ENCODE measurements at regions not wholly inside any gene's neighbourhood (a gene's known extent, or its start where the extent isn't known, plus 50 kb on each side); places are given as distances from the start of the nearest gene placed in this dataset.

DNA sequence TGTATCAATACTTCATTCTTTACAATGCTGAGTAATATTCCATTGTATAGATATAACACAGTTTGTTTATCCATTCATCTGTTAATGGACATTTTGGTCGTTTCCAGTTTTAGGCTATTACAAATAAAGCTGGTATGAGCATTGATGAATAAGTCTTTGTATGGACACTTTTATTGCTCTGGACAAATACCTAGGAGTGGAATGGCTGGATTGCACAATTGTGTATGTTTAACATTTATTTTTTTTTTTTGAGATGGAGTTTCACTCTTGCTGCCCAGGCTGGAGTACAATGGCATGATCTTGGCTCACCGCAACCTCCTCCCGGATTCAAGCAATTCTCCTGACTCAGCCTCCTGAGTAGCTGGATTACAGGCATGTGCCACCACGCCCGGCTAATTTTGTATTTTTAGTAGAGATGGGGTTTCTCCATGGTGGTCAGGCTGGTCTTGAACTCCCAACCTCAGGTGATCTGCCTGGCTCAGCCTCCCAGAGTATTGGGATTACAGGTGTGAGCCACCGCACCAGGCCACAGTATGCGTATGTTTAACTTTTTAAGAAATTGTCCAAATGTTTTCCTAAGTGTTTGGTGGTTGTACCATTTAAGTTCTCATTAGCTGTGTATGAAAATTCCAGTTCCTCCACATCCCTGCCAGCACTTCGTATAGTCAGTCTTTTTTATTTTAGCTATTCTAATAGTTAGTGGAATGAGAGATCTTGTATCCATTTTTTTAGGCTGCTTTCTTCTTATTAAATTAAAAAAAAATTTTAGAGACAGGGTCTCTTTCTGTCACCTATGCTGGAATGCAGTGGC, 194.9 kb upstream of the HAAO start:
- Histone ChIP-seq H3K9me3 (ENCODE audit: control insufficient read depth in 2 of 2, insufficient read depth in 1 of 2, low read length in 1 of 2) (no peaks in the 10 kb centered on the region), H3K27ac (ENCODE audit: low read depth in 1 of 2, low read length in 1 of 2) (no peak overlapping the region), H3K4me3 (ENCODE audit: low read length in 2 of 2) (no peak overlapping the region), H3K4me1 (ENCODE audit: control insufficient read depth in 2 of 2, insufficient read depth in 2 of 2, low read length in 2 of 2) (peaks cover 0 to 4% of the 10 kb centered on the region in 2 donors), H3K27me3 (ENCODE audit: control insufficient read depth in 2 of 2, insufficient read depth in 1 of 2, low read length in 1 of 2) (no peaks in the 10 kb centered on the region), H3K36me3 (ENCODE audit: control insufficient read depth in 2 of 2, insufficient read depth in 2 of 2, low read length in 1 of 2) (no peaks in the 10 kb centered on the region)
- DNase-seq (ENCODE audit: low read depth in 6 of 9, low spot score in 9 of 9) = no peak
- 97% methylated on average over 8 of the region's 8 CpGs for WGBS

DNA sequence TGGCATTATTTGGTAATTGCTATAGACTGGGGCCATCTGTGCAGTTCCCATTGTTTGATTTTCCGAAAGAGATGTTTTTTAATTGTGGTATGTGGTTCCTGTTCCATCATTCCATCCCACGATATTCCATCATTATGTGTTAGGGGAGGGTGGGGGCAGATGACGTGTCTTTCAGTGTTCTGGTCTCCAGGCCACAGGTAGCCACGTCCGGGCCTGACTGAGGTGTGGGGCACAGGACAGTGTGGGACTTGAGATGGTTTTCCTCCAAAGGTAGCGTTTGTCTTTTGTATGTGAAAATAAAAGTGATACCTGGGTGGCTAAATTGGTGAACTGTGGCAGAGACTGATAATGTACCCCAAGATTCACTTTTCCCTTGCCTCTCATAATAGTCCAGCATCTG, 192.2 kb upstream of the HAAO start:
- Histone ChIP-seq H3K4me3 (ENCODE audit: low read length in 2 of 2) (no peak overlapping the region), H3K36me3 (ENCODE audit: control insufficient read depth in 2 of 2, insufficient read depth in 2 of 2, low read length in 1 of 2) (no peaks in the 10 kb centered on the region), H3K9me3 (ENCODE audit: control insufficient read depth in 2 of 2, insufficient read depth in 1 of 2, low read length in 1 of 2) (no peaks in the 10 kb centered on the region), H3K4me1 (ENCODE audit: control insufficient read depth in 2 of 2, insufficient read depth in 2 of 2, low read length in 2 of 2) (peaks cover 0 to 16% of the 10 kb centered on the region in 2 donors), H3K27ac (ENCODE audit: low read depth in 1 of 2, low read length in 1 of 2) (no peak overlapping the region), H3K27me3 (ENCODE audit: control insufficient read depth in 2 of 2, insufficient read depth in 1 of 2, low read length in 1 of 2) (no peaks in the 10 kb centered on the region)
- DNase-seq (ENCODE audit: low read depth in 6 of 9, low spot score in 9 of 9) = no peak
- 98% methylated on average over 6 of the region's 6 CpGs for WGBS

DNA sequence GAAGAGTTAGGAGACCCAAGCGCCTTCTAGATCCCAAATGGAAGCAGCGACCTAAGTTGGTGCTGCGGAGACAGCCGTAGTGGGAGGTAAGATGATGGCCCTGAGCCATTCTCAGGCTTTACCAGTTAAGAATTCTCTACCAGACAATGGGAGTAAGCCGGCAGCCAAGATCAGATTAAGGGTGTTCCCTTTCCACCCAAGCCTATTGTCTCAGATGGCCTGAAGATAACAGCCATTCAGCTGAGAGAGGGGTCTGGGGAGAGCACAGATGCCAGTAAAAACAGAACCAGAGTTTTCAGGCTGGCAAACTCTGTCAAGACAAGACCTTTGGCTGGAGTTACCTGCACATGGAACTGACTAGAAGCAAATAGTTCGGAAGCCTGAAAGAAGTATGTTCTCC, 191.7 kb upstream of the HAAO start:
- WGBS = 98% methylated on average over 6 of the region's 6 CpGs
- Histone ChIP-seq H3K36me3 (ENCODE audit: control insufficient read depth in 2 of 2, insufficient read depth in 2 of 2, low read length in 1 of 2) (no peaks in the 10 kb centered on the region), H3K9me3 (ENCODE audit: control insufficient read depth in 2 of 2, insufficient read depth in 1 of 2, low read length in 1 of 2) (no peaks in the 10 kb centered on the region), H3K4me1 (ENCODE audit: control insufficient read depth in 2 of 2, insufficient read depth in 2 of 2, low read length in 2 of 2) (peaks cover 0 to 21% of the 10 kb centered on the region in 2 donors), H3K27me3 (ENCODE audit: control insufficient read depth in 2 of 2, insufficient read depth in 1 of 2, low read length in 1 of 2) (no peaks in the 10 kb centered on the region), H3K4me3 (ENCODE audit: low read length in 2 of 2) (no peak overlapping the region), H3K27ac (ENCODE audit: low read depth in 1 of 2, low read length in 1 of 2) (no peak overlapping the region)
- DNase-seq (ENCODE audit: low read depth in 6 of 9, low spot score in 9 of 9) = no peak

DNA sequence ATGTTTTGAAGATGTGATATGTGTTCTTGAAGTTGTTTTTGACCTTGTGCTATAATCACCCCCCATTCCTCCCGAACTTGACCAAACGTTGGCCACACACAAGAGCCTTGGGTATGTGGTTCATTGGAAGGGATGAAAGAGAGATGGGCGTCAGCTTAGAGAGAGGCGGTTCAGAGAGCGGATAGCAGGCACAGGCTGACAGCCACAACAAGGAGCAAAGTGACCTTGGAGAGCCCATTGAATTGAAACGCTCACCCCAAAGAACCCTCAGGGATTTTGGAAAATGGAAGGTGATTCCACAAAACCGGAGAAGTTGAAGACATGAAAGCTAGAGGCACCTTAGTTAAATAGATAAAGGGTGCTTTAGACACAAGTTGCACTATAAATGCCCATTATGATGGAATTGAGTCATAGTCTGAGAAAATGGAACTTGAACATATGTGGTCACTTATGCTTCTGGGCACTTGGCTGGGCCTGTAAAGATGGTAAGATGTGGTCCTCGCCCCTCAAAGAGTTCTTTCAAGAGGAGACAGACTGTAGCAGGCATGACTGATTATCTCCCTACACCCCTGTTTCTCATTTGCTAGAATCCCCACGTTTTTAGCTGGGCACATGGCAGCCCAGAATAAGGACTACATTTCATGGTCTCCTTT, 188.5 kb upstream of the HAAO start:
- Histone ChIP-seq H3K4me1 (ENCODE audit: control insufficient read depth in 2 of 2, insufficient read depth in 2 of 2, low read length in 2 of 2) (peaks cover 21 to 52% of the 10 kb centered on the region in 2 donors), H3K27ac (ENCODE audit: low read depth in 1 of 2, low read length in 1 of 2) (no peak overlapping the region), H3K9me3 (ENCODE audit: control insufficient read depth in 2 of 2, insufficient read depth in 1 of 2, low read length in 1 of 2) (no peaks in the 10 kb centered on the region), H3K4me3 (ENCODE audit: low read length in 2 of 2) (no peak overlapping the region), H3K36me3 (ENCODE audit: control insufficient read depth in 2 of 2, insufficient read depth in 2 of 2, low read length in 1 of 2) (no peaks in the 10 kb centered on the region), H3K27me3 (ENCODE audit: control insufficient read depth in 2 of 2, insufficient read depth in 1 of 2, low read length in 1 of 2) (no peaks in the 10 kb centered on the region)
- 91% methylated on average over 9 of the region's 9 CpGs for WGBS
- DNase-seq (ENCODE audit: low read depth in 6 of 9, low spot score in 9 of 9) = no peak

DNA sequence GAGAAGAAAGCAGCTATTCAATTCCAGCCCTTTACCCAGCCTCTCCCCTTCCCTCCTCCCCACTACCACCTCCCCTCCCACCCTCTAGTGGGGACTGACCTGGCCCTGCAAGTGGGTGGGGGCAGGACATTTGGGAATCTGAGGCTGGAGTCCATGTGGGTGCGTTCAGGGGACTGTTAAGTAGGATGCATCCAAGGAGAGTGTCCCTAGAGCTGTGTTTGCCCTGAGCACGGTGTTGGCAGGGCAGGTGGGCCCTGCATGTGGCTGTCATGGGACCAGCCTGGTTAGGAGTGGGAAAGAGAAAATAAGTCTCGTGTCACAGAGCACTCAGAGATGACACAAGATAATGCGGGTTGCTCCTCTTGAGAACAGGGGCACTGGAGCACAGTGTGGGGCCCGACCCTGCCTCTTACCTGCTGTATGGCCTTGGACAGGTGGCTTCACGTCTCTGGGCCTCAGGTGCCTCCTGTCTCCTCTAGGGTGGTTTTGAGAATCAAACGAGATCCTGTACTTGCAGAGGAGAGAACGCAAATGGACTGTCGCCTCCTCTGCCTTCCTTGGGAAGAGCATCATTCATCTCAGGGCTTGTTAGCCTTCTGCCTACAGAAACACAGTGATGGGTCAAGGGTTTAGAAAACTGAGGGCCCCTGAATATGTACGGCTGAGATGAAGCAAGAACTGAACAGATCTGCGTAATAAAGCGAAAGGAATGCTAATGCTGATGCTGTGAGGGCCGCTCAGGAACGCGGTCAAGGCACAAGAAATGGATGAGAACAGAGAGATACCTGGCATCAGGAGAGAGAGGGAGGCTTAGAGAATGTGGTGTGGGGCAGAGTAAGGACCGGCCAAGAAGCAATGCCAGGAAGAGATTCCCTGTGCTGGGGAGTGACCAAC, 187.7 kb upstream of the HAAO start:
- Histone ChIP-seq H3K27ac (ENCODE audit: low read depth in 1 of 2, low read length in 1 of 2) (no peak overlapping the region), H3K9me3 (ENCODE audit: control insufficient read depth in 2 of 2, insufficient read depth in 1 of 2, low read length in 1 of 2) (peaks cover 0 to 5% of the 10 kb centered on the region in 2 donors)

DNA sequence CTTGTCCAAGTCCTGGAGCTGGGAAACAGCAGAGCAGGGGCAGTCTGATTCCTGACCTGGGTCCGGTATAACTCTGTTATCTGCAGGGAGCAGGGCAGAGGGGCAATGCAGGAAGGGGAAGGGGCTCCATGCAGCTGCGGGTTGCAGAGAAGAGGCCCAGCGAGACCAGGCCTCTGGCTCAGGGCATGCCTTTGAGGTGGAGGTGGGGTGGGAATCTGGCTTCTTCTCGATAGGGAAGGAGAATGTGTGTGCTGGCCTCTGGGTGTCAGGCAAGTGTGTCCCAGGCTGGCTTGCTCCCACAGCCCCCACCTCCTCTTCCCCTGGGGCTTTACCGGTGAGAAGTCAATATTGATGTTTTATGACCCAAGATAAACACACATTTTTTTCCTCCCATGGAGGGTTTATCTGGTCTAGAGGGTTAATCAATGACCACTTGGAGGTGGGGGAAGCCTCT, 187.1 kb upstream of the HAAO start:
- no peak for DNase-seq (ENCODE audit: low read depth in 6 of 9, low spot score in 9 of 9)
- no peaks in the 10 kb centered on the region for H3K36me3 ChIP-seq (ENCODE audit: control insufficient read depth in 2 of 2, insufficient read depth in 2 of 2, low read length in 1 of 2)
- no peaks in the 10 kb centered on the region for H3K27me3 ChIP-seq (ENCODE audit: control insufficient read depth in 2 of 2, insufficient read depth in 1 of 2, low read length in 1 of 2)
- no peak overlapping the region for H3K27ac ChIP-seq (ENCODE audit: low read depth in 1 of 2, low read length in 1 of 2)
- WGBS = 84% methylated on average over 5 of the region's 5 CpGs
- no peak overlapping the region for H3K4me3 ChIP-seq (ENCODE audit: low read length in 2 of 2)
- peaks cover 0 to 6% of the 10 kb centered on the region in 2 donors for H3K9me3 ChIP-seq (ENCODE audit: control insufficient read depth in 2 of 2, insufficient read depth in 1 of 2, low read length in 1 of 2)
- H3K4me1 ChIP-seq (ENCODE audit: control insufficient read depth in 2 of 2, insufficient read depth in 2 of 2, low read length in 2 of 2) = peaks cover 21 to 66% of the 10 kb centered on the region in 2 donors

More for the DNA sequence above, 187.7 kb upstream of the HAAO start:
- Histone ChIP-seq H3K4me1 (ENCODE audit: control insufficient read depth in 2 of 2, insufficient read depth in 2 of 2, low read length in 2 of 2) (peaks cover 21 to 60% of the 10 kb centered on the region in 2 donors), H3K36me3 (ENCODE audit: control insufficient read depth in 2 of 2, insufficient read depth in 2 of 2, low read length in 1 of 2) (no peaks in the 10 kb centered on the region), H3K27me3 (ENCODE audit: control insufficient read depth in 2 of 2, insufficient read depth in 1 of 2, low read length in 1 of 2) (no peaks in the 10 kb centered on the region), H3K4me3 (ENCODE audit: low read length in 2 of 2) (no peak overlapping the region)
- no peak for DNase-seq (ENCODE audit: low read depth in 6 of 9, low spot score in 9 of 9)
- WGBS = 93% methylated on average over 16 of the region's 16 CpGs

DNA sequence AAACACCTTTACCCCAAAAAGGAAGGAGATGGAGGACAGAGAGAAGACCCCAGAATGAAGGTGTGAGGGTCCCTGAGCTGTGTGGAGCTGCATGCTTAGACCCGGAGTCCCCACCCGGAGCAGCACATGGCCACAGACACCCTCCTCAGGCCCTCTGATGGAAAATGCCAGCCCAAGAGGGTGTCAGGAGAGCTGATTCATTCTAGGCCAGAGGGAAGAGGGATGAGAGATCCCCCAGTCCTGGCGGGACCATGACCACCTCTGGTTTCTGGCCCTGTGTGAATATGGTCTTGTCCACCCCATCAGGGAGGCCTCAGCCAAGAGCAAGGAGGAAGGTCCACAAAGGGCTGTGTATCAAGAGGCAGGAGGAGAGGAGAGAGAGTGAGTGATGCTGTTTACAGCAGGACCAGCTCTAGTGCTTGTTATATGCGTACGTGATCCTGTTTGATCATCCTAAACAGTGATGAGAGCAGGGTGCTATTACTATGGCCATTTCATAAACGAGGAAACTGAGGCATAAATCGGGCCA, 186.6 kb upstream of the HAAO start:
- Histone ChIP-seq H3K36me3 (ENCODE audit: control insufficient read depth in 2 of 2, insufficient read depth in 2 of 2, low read length in 1 of 2) (no peaks in the 10 kb centered on the region), H3K27me3 (ENCODE audit: control insufficient read depth in 2 of 2, insufficient read depth in 1 of 2, low read length in 1 of 2) (no peaks in the 10 kb centered on the region), H3K9me3 (ENCODE audit: control insufficient read depth in 2 of 2, insufficient read depth in 1 of 2, low read length in 1 of 2) (peaks cover 0 to 6% of the 10 kb centered on the region in 2 donors), H3K4me1 (ENCODE audit: control insufficient read depth in 2 of 2, insufficient read depth in 2 of 2, low read length in 2 of 2) (peaks cover 21 to 71% of the 10 kb centered on the region in 2 donors), H3K27ac (ENCODE audit: low read depth in 1 of 2, low read length in 1 of 2) (no peak overlapping the region), H3K4me3 (ENCODE audit: low read length in 2 of 2) (no peak overlapping the region)
- 97% methylated on average over 7 of the region's 7 CpGs for WGBS
- no peak for DNase-seq (ENCODE audit: low read depth in 6 of 9, low spot score in 9 of 9)

DNA sequence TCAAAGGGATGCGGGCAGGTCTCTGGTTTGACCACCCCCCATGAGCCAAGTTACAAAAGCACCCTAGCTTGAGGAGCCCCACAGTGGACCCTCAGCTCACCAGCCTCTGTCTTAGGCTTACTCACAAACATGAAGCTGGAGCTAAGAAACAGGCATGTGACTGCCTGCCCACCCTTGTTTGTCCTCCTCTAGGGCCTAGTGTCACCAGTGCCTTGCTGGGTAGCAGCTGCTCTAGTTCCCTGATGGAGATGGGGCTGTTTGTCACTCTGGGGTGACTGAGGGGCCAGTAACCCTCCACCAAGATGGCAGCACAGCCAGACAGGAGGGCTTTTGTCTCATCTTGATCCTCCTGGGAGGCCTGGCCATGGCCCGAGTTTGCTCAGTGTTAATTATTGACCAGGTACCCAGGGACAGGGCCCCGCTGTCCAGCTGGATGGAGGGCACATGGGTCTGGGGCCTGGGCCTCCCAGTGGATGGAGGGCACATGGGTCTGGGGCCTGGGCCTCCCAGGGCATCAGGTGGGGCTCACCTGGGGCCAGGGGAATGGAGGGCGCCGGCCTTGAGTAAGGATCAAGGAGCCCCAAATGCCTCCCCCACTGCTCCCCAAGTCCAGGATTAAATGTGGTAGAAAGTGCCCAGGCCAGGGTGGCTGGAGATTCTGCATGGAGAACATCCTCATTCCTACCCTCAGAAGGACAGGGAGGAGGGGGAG, 185.9 kb upstream of the HAAO start:
- H3K27ac ChIP-seq (ENCODE audit: low read depth in 1 of 2, low read length in 1 of 2) = peak overlapping the region in 1 of 2 donors; percentile 7
- no peak overlapping the region for H3K4me3 ChIP-seq (ENCODE audit: low read length in 2 of 2)
- no peak for DNase-seq (ENCODE audit: low read depth in 6 of 9, low spot score in 9 of 9)
- H3K4me1 ChIP-seq (ENCODE audit: control insufficient read depth in 2 of 2, insufficient read depth in 2 of 2, low read length in 2 of 2) = peaks cover 21 to 74% of the 10 kb centered on the region in 2 donors
- H3K36me3 ChIP-seq (ENCODE audit: control insufficient read depth in 2 of 2, insufficient read depth in 2 of 2, low read length in 1 of 2) = no peaks in the 10 kb centered on the region
- H3K9me3 ChIP-seq (ENCODE audit: control insufficient read depth in 2 of 2, insufficient read depth in 1 of 2, low read length in 1 of 2) = peaks cover 0 to 6% of the 10 kb centered on the region in 2 donors
- H3K27me3 ChIP-seq (ENCODE audit: control insufficient read depth in 2 of 2, insufficient read depth in 1 of 2, low read length in 1 of 2) = no peaks in the 10 kb centered on the region
- 98% methylated on average over 5 of the region's 5 CpGs for WGBS

All from thymus (tissue), 11 donors.